Endothelial cell of umbilical vein (primary cell): ENCODE measurements at regions not wholly inside any gene's neighbourhood (a gene's known extent, or its start where the extent isn't known, plus 50 kb on each side); places are given as distances from the start of the nearest gene placed in this dataset.

Experiments
- BruUV-seq: library from RNA; stranded (reverse); fragments of 400-500 nt; replicated peaks from 2 replicates; lab custom pipeline; 2021; lab: Mats Ljungman, UMichigan
- CTCF ChIA-PET: fragments of 300-600, 350-600 bp; sonication (Branson Sonifier 250); formaldehyde crosslinking; loops from one replicate; lab custom pipeline; 2021; ENCODE audit warnings: antibody characterized with exemption, inconsistent platforms; lab: Charles Lee
- POLR2A ChIA-PET: fragments of 300-600, 350-600 bp; sonication (Branson Sonifier 250); formaldehyde crosslinking; loops from one replicate; lab custom pipeline; 2021; ENCODE audit warnings: antibody characterized with exemption, inconsistent platforms; lab: Charles Lee
- DNase-seq: peaks from one replicate; pipeline ENCODE4 v3.0.0-alpha.2; 2011; ENCODE audit warnings: low read depth, low spot score
- FAIRE-seq: peaks from 2 replicates; lab custom pipeline; 2011; peaks lifted over from hg19 to GRCh38; lab: Jason Lieb, UNC
- H2AFZ ChIP-seq: 2 replicates; pipeline ENCODE4 v1.6.0; 2012; ENCODE audit warnings: low read depth, low read length, control low read depth, inconsistent platforms
- H3K27ac ChIP-seq: 2 replicates; pipeline ENCODE4 v1.5.1; 2011; ENCODE audit warnings: low read depth, mild to moderate bottlenecking, control low read depth, low read length, moderate library complexity; ENCODE audit not compliant: insufficient read depth
- H3K27me3 ChIP-seq, 2 experiments: 2 replicates each; pipeline versions ENCODE4 v1.6.0 to v1.6.1; 2011; ENCODE audit warnings: low read length in 2 of 2, mixed read lengths in 1 of 2; ENCODE audit not compliant: control insufficient read depth in 2 of 2, insufficient read depth in 2 of 2
- H3K36me3 ChIP-seq, 2 experiments: 2 replicates in 1 of 2; 3 replicates in 1 of 2; pipeline ENCODE4 v1.5.1; 2011; ENCODE audit warnings: low read length in 2 of 2, mild to moderate bottlenecking in 1 of 2, moderate library complexity in 1 of 2; ENCODE audit not compliant: control insufficient read depth in 2 of 2, insufficient read depth in 2 of 2; ENCODE audit errors: extremely low read depth in 1 of 2
- H3K4me1 ChIP-seq: 3 replicates; pipeline ENCODE4 v1.5.1; 2011; ENCODE audit warnings: mild to moderate bottlenecking, low read length; ENCODE audit not compliant: control insufficient read depth, insufficient read depth; ENCODE audit errors: extremely low read depth
- H3K4me2 ChIP-seq: 2 replicates; pipeline ENCODE4 v1.6.1; 2011; ENCODE audit warnings: low read length, control low read depth, mixed read lengths; ENCODE audit not compliant: insufficient read depth
- H3K4me3 ChIP-seq, 3 experiments: fragments of 200-600 bp in 1 of 3; sonication (generic), shearing (Covaris generic) in 1 of 3; replicated peaks in 1 of 3; 2 replicates each; pipeline ENCODE4 v1.5.1; 2011 to 2016; ENCODE audit warnings: control low read depth in 3 of 3, low read length in 3 of 3, mild to moderate bottlenecking in 2 of 3, inconsistent platforms in 1 of 3, low read depth in 1 of 3, moderate library complexity in 1 of 3; ENCODE audit not compliant: insufficient read depth in 1 of 3
- H3K79me2 ChIP-seq: 2 replicates; pipeline ENCODE4 v1.6.0; 2012; ENCODE audit warnings: low read length, inconsistent platforms; ENCODE audit not compliant: control insufficient read depth, insufficient read depth
- H3K9ac ChIP-seq: replicated peaks from 2 replicates; pipeline ENCODE3; 2011; ENCODE audit warnings: low read length, control low read depth; ENCODE audit not compliant: insufficient read depth; ENCODE audit errors: extremely low read depth
- H3K9me1 ChIP-seq: replicated peaks from 3 replicates; pipeline ENCODE4 v1.6.0; 2011; ENCODE audit warnings: mild to moderate bottlenecking, low read length; ENCODE audit not compliant: control insufficient read depth, insufficient read depth; ENCODE audit errors: extremely low read depth
- H3K9me3 ChIP-seq: replicated peaks from 2 replicates; pipeline ENCODE4 v1.5.1; 2012; ENCODE audit warnings: low read length, inconsistent platforms; ENCODE audit not compliant: control insufficient read depth, insufficient read depth
- H4K20me1 ChIP-seq: replicated peaks from 2 replicates; pipeline ENCODE3; 2011; ENCODE audit warnings: mild to moderate bottlenecking, low read length; ENCODE audit not compliant: control insufficient read depth, insufficient read depth; ENCODE audit errors: extremely low read depth
- EZH2 ChIP-seq: IDR thresholded peaks from 2 replicates; pipeline ENCODE4 v1.6.1; 2012; ENCODE audit warnings: borderline replicate concordance, low read depth, mild to moderate bottlenecking, moderate library complexity, low read length, inconsistent platforms; ENCODE audit not compliant: severe bottlenecking
- FOS ChIP-seq: IDR thresholded peaks from 2 replicates; pipeline ENCODE4 v1.6.1; 2011; ENCODE audit warnings: mild to moderate bottlenecking, low read length, moderate library complexity, borderline replicate concordance; ENCODE audit not compliant: insufficient read depth
- GATA2 ChIP-seq: IDR thresholded peaks from 2 replicates; pipeline ENCODE4 v1.7.0; 2011; ENCODE audit warnings: low read depth, mild to moderate bottlenecking, moderate library complexity, mixed read lengths, low read length; ENCODE audit not compliant: insufficient read length, insufficient read depth
- JUN ChIP-seq: IDR thresholded peaks from 2 replicates; pipeline ENCODE4 v1.6.1; 2011; ENCODE audit warnings: borderline replicate concordance, low read depth; ENCODE audit not compliant: insufficient read length, insufficient read depth
- MYC ChIP-seq: IDR thresholded peaks from one replicate; pipeline ENCODE4 v1.6.1; 2011; ENCODE audit warnings: mild to moderate bottlenecking, low read depth, low read length
- POLR2A ChIP-seq: IDR thresholded peaks from 2 replicates; pipeline ENCODE4 v1.6.1; 2012; ENCODE audit warnings: low read depth, mild to moderate bottlenecking, control low read depth, low read length
- POLR2AphosphoS5 ChIP-seq: IDR thresholded peaks from 2 replicates; pipeline ENCODE4 v1.6.1; 2012; ENCODE audit warnings: low read depth, mild to moderate bottlenecking, control low read depth, low read length, moderate library complexity; ENCODE audit not compliant: insufficient read depth
- dilution Hi-C: fragments of 300-500 bp; cut with MboI; formaldehyde crosslinking; loops from one replicate; pipeline ENCODE4 v1.15.0; 2019; ENCODE audit warnings: low sequenced_read_pairs; ENCODE audit not compliant: extremely low pct_ligation_motif_present
- intact Hi-C: fragments of 100-400 bp; cut with micrococcal nuclease; formaldehyde crosslinking; loops from one replicate; pipeline ENCODE4 v1.10.0; 2022
- TF ChIP-seq, protein P1 (sequence below): IDR thresholded peaks from 2 replicates; pipeline ENCODE4 v1.6.1; 2011; ENCODE audit not compliant: insufficient read depth, insufficient read length
- TF ChIP-seq, protein P2 (sequence below), 2 donors: IDR thresholded peaks; 1 replicate in 1 of 2; 2 replicates in 1 of 2; pipeline ENCODE4 v1.5.1; 2011; ENCODE audit warnings: low read length in 2 of 2, mild to moderate bottlenecking in 2 of 2, moderate library complexity in 2 of 2, control low read depth in 1 of 2, inconsistent platforms in 1 of 2, low read depth in 1 of 2; ENCODE audit not compliant: insufficient read depth in 1 of 2; ENCODE audit errors: extremely low read depth in 1 of 2

DNA sequence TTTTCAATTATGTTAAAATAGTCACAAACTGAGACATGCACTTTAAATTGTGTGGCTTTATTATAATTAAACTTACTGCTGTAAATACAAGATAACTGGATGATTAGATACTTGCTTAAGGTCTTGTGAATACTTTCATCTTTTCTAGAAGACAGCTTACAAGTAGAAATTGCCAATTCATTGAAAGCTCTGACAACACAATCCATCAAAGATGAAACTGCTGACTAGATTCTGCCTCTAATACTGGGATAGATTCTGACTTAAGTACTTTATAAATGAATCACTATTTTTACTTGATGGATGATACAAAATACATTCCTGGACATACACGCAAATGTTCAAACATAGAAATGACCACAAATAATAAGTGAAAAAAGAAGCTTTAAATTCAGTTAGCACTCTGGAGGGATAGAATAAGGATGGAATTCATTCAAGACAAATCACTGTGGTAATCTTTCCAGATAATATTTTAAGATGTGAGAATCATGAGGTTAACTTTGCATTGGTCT lies 876.8 kb downstream of the RPS29 start:
- TF ChIP-seq EZH2: no peak
- TF ChIP-seq, protein P1, sequence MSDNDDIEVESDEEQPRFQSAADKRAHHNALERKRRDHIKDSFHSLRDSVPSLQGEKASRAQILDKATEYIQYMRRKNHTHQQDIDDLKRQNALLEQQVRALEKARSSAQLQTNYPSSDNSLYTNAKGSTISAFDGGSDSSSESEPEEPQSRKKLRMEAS: no peak
- TF ChIP-seq POLR2A: no peak
- no peak for TF ChIP-seq GATA2
- TF ChIP-seq JUN: no peak
- TF ChIP-seq MYC: no peak
- TF ChIP-seq FOS: no peak
- TF ChIP-seq POLR2AphosphoS5: no peak
- TF ChIP-seq, protein P2, sequence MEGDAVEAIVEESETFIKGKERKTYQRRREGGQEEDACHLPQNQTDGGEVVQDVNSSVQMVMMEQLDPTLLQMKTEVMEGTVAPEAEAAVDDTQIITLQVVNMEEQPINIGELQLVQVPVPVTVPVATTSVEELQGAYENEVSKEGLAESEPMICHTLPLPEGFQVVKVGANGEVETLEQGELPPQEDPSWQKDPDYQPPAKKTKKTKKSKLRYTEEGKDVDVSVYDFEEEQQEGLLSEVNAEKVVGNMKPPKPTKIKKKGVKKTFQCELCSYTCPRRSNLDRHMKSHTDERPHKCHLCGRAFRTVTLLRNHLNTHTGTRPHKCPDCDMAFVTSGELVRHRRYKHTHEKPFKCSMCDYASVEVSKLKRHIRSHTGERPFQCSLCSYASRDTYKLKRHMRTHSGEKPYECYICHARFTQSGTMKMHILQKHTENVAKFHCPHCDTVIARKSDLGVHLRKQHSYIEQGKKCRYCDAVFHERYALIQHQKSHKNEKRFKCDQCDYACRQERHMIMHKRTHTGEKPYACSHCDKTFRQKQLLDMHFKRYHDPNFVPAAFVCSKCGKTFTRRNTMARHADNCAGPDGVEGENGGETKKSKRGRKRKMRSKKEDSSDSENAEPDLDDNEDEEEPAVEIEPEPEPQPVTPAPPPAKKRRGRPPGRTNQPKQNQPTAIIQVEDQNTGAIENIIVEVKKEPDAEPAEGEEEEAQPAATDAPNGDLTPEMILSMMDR (IDR thresholded peaks at IDR 0.05; ENCODE audit: extremely low read depth in 1 of 2, insufficient read depth in 1 of 2, low read depth in 1 of 2, low read length in 2 of 2): no peak
- Histone ChIP-seq H3K36me3 (no peaks in the 10 kb centered on the region), H3K9me1 (no peaks in the 10 kb centered on the region), H3K4me2 (no peak overlapping the region), H3K79me2 (no peaks in the 10 kb centered on the region), H3K4me1 (no peaks in the 10 kb centered on the region), H2AFZ (no peak overlapping the region), H3K27me3 (no peaks in the 10 kb centered on the region), H3K9ac (no peak overlapping the region), H3K9me3 (no peaks in the 10 kb centered on the region), H4K20me1 (no peaks in the 10 kb centered on the region), H3K27ac (no peak overlapping the region), H3K4me3 (no peak overlapping the region)
- CTCF ChIA-PET: no interaction called here
- DNase-seq (no peak), FAIRE-seq (no peak)
- POLR2A ChIA-PET: no interaction called here
- BruUV-seq: no TSS peak
- intact Hi-C loops (no loop called here), dilution Hi-C loops (no loop called here)
